Fibroblast of upper back skin (primary cell): ENCODE measurements at regions not wholly inside any gene's neighbourhood (a gene's known extent, or its start where the extent isn't known, plus 50 kb on each side); places are given as distances from the start of the nearest gene placed in this dataset.

ENCODE experiments used
- DNase-seq: peaks from one replicate; pipeline ENCODE4 v3.0.0-alpha.2; 2013

DNA sequence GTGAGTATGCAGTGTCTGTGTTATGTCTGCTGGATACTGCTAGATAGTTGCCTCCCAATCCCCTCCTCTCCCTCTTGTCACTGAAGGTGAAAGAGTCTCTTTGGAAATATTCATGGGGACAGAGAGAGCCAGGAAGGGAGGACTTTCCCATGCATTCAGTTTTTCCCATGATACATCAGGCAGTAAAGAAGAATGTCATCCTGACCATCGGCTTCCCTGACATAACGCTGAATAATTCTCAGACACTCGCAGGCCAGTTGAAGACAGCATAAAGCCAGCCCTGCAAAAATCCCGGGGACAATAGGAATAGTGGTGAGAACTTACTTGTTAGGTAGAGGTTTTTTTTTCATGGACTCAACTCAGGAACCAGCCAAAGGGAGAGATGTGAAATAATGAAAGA lies 58.1 kb downstream of the KLF4 start:
- DNase-seq = no peak

DNA sequence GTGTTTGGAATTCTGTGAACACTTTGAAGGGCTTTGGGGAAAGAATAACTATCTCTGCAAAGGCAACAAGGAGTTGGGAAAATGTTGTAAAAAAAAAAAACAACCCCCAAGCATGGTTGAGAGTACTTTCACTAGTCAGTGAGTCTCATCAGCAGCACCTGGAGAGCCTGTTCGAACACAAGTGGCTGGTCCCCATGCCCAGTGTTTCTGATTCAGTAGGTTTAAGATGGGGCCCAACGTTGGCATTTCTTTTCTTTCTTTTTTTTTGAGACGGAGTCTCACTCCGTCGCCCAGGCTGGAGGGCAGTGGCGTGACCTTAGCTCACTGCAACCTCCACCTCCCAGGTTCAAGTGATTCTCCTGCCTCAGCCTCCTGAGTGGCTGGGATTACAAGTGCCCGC lies 59.5 kb downstream of the KLF4 start:
- no peak for DNase-seq

GRCh38 chr9:107426126-107426525 lies 63.4 kb downstream of the KLF4 start:
- DNase-seq = no peak

- peak; percentile 53 for DNase-seq
Measured at GRCh38 chr9:107425101-107426025, 64.2 kb downstream of the KLF4 start.

DNA sequence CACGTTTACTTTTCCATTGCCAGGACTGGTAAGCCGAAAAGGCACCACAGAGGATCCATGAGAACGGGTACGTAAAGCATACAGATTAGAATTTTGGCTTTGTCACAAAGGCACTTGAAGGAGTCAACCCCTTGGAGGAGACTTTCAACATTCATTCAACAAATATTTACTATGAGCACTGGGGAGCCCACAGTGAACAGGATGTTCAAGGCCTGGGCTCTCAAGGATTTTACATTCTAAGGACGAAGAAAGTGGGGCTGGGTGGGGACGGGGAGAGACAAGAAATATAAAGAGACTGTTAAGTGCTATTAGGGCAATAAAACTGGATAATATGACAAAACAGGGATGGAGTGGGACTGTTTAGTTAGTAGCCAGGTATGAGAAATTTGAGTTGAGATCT lies 66.0 kb downstream of the KLF4 start:
- no peak for DNase-seq

GRCh38 chr9:107422189-107423185 lies 67.1 kb downstream of the KLF4 start:
- peak; percentile 66 for DNase-seq

DNA sequence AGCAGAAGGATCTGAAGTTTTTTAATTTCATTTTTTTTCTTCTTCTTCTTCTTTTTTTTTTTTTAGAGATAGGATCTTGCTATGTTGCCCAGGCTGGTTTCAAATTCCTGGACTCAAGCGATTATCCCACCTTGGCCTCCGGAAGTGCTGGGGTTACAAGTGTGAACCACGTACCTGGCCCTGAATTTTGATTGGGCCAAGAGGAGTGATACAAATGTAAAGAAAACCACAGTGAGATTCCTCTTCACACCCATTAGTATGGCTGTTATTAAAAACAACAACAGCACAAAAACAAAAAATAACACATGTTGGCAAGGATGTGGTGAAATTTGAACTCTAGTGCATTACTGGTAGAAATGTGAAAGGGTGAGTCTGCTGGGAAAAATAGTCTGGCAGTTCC lies 79.1 kb downstream of the KLF4 start:
- no peak for DNase-seq

DNA sequence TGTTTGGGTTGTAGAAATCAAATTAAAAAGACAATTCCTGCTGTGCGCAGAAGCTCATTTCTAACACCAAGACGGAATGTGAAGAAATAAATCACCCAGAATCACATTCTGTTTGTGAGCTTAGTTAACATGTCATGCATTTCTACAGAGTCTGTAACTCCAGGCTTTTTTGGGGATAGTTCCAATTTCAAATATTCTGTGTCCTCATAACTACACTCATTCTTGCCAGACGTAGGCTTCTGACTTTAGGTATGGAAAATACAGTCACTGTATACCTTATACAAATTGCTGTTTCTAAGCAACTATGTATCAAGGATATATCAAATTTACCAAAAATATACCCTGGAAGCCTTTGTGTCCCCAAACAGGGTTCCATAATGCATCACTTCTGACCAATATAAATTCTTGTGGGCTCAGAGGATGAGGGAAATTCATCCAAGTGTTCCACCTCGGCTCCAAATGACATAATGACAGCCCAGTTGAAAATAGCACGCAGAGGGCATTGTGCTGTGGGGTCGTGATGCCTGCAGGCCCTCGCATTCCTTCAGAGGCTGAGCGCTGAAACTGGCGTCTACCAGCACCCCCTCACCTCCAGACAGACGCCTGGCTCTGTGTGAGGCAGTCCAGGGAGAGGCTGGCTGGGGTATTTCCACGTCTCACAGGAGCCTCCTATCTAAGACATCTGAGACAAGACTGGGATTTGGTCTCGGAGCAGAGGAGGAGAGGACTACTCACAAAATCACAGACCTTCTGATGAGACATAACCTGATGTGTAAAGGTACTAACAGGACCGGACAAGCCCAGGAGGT lies 79.8 kb downstream of the KLF4 start:
- no peak for DNase-seq

GRCh38 chr9:107407675-107408074 lies 81.9 kb downstream of the KLF4 start:
- no peak for DNase-seq

GRCh38 chr9:107405511-107405910 lies 84.1 kb downstream of the KLF4 start:
- DNase-seq = no peak

DNA sequence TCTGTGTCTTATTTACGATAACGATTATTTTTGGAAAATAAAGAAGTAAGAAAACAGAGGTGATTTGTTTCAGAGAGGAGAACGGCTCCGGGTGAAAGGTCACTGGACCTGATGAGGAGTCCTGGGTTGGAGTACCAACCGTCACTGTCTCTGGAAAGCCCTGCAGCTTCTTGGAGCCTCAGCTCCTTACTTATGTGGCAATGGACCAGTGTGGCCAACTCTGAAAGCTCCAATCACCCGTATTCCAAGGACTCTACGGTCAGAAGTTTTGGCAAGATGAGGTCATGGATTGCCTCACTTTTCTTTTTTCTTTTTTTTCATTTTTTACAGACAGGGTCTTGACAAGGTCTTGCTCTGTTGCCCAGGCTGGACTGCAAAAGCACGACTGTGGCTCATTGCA lies 84.8 kb downstream of the KLF4 start:
- no peak for DNase-seq

DNA sequence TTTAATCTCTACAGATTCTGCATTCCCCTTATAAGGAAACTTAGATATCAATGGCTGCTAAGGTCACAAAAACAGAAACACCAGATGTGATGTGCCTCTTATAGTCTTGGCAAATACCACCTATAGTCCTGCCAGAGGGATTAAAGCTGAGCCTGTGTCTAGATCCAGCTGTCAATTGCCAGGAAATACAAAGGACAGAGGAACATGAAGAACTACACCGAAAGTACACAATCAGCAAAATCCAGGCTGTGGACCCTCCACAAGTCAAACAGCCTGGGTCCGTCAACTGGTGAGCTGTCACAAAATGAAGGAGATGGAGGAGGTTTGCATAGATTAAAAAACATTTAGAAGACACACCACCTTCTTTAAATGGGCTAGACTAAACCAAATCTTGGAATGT lies 85.4 kb downstream of the KLF4 start:
- no peak for DNase-seq

DNA sequence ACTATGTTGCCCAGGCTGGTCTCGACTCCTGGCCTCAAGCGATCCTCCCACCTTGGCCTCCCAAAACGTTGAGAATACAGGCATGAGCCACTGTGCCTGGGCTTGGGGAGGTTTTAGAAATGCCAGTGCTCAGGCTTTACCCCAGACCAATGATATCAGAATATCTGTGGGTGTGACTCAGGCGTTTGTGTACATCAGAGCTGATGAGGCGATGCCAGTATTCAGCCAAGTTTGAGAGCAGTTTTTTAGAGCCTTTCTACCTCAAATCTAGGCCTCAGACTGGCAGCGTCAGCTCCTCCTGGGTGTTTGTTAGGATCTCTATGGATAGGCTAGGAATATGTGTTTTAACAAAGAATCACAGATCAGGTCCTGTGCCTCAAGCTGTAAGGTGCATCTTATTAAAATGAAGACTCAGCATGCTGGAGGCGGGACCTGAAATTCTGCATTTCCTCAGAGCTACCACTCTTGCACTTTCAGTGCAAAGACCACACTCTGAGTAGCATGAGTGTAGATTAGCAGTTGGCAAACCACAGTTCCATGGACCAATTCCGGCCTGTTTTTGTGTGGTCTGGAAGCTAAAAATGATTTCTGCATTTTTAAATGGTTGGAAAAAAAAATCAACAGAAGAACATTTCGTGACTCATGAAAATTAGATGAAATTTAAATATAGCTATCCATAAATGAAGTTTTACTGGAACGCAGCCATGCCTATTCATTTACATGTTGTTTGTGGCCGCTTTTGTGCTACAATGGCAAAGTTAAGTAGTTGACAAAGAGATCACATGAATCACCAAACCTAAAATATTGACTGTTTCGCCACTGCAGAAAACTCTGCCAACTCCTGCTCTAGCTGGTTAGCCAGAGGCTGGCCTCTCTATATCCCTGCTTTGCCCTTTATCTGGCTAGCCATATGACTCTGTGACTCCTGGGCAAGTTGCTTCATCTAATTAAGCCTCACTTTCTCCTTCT lies 92.2 kb downstream of the KLF4 start:
- DNase-seq = peak; percentile 20

GRCh38 chr9:107394264-107394663 lies 95.3 kb downstream of the KLF4 start:
- no peak for DNase-seq

- DNase-seq = peak; percentile 88
Measured at GRCh38 chr9:107390778-107391177, 98.8 kb downstream of the KLF4 start.

GRCh38 chr9:107390279-107390678 lies 99.3 kb downstream of the KLF4 start:
- no peak for DNase-seq

DNA sequence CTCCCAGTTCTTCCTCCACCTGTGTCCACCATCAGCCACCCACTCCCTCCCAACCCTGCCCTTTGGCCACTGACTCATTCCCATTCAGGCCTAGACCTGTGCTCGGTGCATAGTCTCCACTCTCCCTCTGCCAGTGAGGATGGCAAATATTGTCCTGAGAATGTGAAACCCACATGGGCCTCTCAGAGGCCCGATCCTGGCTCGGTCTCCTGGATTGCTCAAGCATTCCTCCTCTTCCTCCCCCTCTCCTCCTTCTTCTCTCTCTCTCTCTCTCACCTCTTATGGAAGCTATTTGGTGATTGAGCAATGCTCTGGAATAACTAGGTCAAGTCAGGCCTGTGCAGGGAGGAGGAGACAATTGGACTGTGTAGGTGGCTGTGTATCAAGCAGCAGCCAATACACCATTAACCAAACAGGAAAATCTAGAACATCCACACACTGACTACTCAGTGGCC lies 99.9 kb downstream of the KLF4 start:
- peak; percentile 68 for DNase-seq

DNA sequence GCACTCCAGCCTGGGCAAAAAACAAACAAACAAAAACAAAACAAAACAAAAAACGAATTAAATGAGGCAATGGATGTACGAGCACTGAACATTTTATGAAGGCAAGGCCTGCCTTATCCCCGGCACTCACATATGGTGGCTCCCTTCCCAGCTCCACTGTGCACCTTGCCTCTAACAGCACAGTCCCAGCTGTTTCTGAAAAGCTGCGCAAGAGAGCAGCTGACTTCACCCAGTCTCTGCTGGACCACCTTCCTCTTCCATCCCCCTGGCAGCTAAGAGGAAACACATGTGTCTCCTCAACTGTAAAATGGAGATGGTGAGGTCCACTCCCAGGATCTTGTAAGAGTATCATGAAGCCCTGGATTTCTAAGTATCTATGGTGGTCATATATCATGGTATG lies 100.7 kb downstream of the KLF4 start:
- no peak for DNase-seq

GRCh38 chr9:107387409-107387808 lies 102.2 kb downstream of the KLF4 start:
- DNase-seq = no peak

- DNase-seq = no peak
Measured at GRCh38 chr9:107386396-107386795, 103.2 kb downstream of the KLF4 start.
